SK-N-DZ (cell line): ENCODE measurements at regions not wholly inside any gene's neighbourhood (a gene's known extent, or its start where the extent isn't known, plus 50 kb on each side); places are given as distances from the start of the nearest gene placed in this dataset.

ENCODE experiments used
- DNase-seq: peaks from one replicate; pipeline ENCODE4 v3.0.0-alpha.2; 2015; ENCODE audit warnings: low spot score

- no peak for DNase-seq
Observed at GRCh38 chr2:120828829-120829632, 93.4 kb downstream of the GLI2 start.

GRCh38 chr2:120829633-120830025 is 94.0 kb downstream of the GLI2 start:
- no peak for DNase-seq

GRCh38 chr2:120830096-120830830 is 94.6 kb downstream of the GLI2 start:
- DNase-seq, result no peak

GRCh38 chr2:120831086-120831485 is 95.4 kb downstream of the GLI2 start:
- no peak for DNase-seq

GRCh38 chr2:120831891-120832290 is 96.2 kb downstream of the GLI2 start:
- no peak for DNase-seq

GRCh38 chr2:120832296-120833070 is 96.8 kb downstream of the GLI2 start:
- DNase-seq, result no peak

- DNase-seq, result no peak
Observed at GRCh38 chr2:120833127-120833675, 97.5 kb downstream of the GLI2 start.

GRCh38 chr2:120834206-120834605 is 98.5 kb downstream of the GLI2 start:
- DNase-seq, result no peak

- no peak for DNase-seq
Observed at GRCh38 chr2:120836281-120836680, 100.6 kb downstream of the GLI2 start.

- no peak for DNase-seq
Observed at GRCh38 chr2:120840795-120841487, 105.3 kb downstream of the GLI2 start.

GRCh38 chr2:120842456-120843439 is 107.1 kb downstream of the GLI2 start:
- DNase-seq, result no peak

GRCh38 chr2:120844070-120844738 is 108.5 kb downstream of the GLI2 start:
- no peak for DNase-seq

- no peak for DNase-seq
Observed at GRCh38 chr2:120845277-120845676, 109.6 kb downstream of the GLI2 start.

GRCh38 chr2:120846406-120847095 is 110.9 kb downstream of the GLI2 start:
- no peak for DNase-seq

GRCh38 chr2:120847700-120848321 is 112.1 kb downstream of the GLI2 start:
- DNase-seq, result peak; percentile 60

- DNase-seq, result no peak
Observed at GRCh38 chr2:120849278-120849677, 113.6 kb downstream of the GLI2 start.

GRCh38 chr2:120850551-120850950 is 114.9 kb downstream of the GLI2 start:
- no peak for DNase-seq

- DNase-seq, result no peak
Observed at GRCh38 chr2:120851116-120851773, 115.6 kb downstream of the GLI2 start.
